ENCODE measurements at regions not wholly inside any gene's neighbourhood (a gene's known extent, or its start where the extent isn't known, plus 50 kb on each side); places are given as distances from the start of the nearest gene placed in this dataset.
"Not testable (repeated sequence)": the region's sequence is repeated elsewhere in the genome, so short reads cannot be mapped to it uniquely, and the experiment has no call there.

GRCh38 chr6:167476844-167477595, 152.1 kb downstream of the TTLL2 start:
- H3K9me3 ChIP-seq, result no peaks in the 10 kb centered on the region
- no peaks in the 10 kb centered on the region for H3K36me3 ChIP-seq
- intact Hi-C loops (cut with DNase I; ENCODE audit: low total_unique reads), result no loop called here
- peaks cover 0 to 12% (median 5%) of the 10 kb centered on the region in 4 donors for H3K4me1 ChIP-seq
- peaks cover 0 to 2% of the 10 kb centered on the region in 2 donors for H3K27me3 ChIP-seq
- no peak for TF ChIP-seq CTCF (IDR thresholded peaks at IDR 0.05)
- no peak for DNase-seq
- H3K4me3 ChIP-seq, result no peak overlapping the region
- H3K27ac ChIP-seq, result no peak overlapping the region

- H3K9me3 ChIP-seq, result no peaks in the 10 kb centered on the region
- no peak for TF ChIP-seq CTCF (IDR thresholded peaks at IDR 0.05)
- peaks cover 0 to 12% (median 4%) of the 10 kb centered on the region in 4 donors for H3K4me1 ChIP-seq
- intact Hi-C loops (cut with DNase I; ENCODE audit: low total_unique reads), result no loop called here
- DNase-seq, result no peak
- no peak overlapping the region for H3K27ac ChIP-seq
- H3K4me3 ChIP-seq, result no peak overlapping the region
- H3K27me3 ChIP-seq, result peaks cover 0 to 5% of the 10 kb centered on the region in 2 donors
- no peaks in the 10 kb centered on the region for H3K36me3 ChIP-seq
These were observed 152.8 kb downstream of the TTLL2 start for GRCh38 chr6:167477688-167478087.

- Histone ChIP-seq H3K4me3 (no peak overlapping the region), H3K4me1 (no peaks in the 10 kb centered on the region), H3K27me3 (peaks cover 0 to 5% of the 10 kb centered on the region in 2 donors), H3K27ac (no peak overlapping the region), H3K36me3 (no peaks in the 10 kb centered on the region), H3K9me3 (no peaks in the 10 kb centered on the region)
- no peak for TF ChIP-seq CTCF (IDR thresholded peaks at IDR 0.05)
- no peak for DNase-seq
- intact Hi-C loops (cut with DNase I; ENCODE audit: low total_unique reads), result no loop called here
These were observed 154.4 kb downstream of the TTLL2 start for GRCh38 chr6:167479301-167479700.

- H3K9me3 ChIP-seq, result no peaks in the 10 kb centered on the region
- intact Hi-C loops (cut with DNase I; ENCODE audit: low total_unique reads), result loop anchor here (5.0 kb wide), 1 partner anchor 192 kb away; no protein-coding TSS in a partner anchor
- no peak overlapping the region for H3K27ac ChIP-seq
- peaks cover 0 to 5% of the 10 kb centered on the region in 2 donors for H3K27me3 ChIP-seq
- no peak for DNase-seq
- TF ChIP-seq CTCF (IDR thresholded peaks at IDR 0.05), result no peak
- no peaks in the 10 kb centered on the region for H3K4me1 ChIP-seq
- H3K4me3 ChIP-seq, result no peak overlapping the region
- no peaks in the 10 kb centered on the region for H3K36me3 ChIP-seq
These were observed 155.2 kb downstream of the TTLL2 start for GRCh38 chr6:167479901-167480648.

- DNase-seq, result no peak
- Histone ChIP-seq H3K4me1 (no peaks in the 10 kb centered on the region), H3K36me3 (no peaks in the 10 kb centered on the region), H3K4me3 (no peak overlapping the region), H3K27me3 (peaks cover 0 to 5% of the 10 kb centered on the region in 2 donors), H3K9me3 (no peaks in the 10 kb centered on the region), H3K27ac (no peak overlapping the region)
- intact Hi-C loops (cut with DNase I; ENCODE audit: low total_unique reads), result loop anchor here (5.0 kb wide), 1 partner anchor 191 kb away; no protein-coding TSS in a partner anchor
- no peak for TF ChIP-seq CTCF (IDR thresholded peaks at IDR 0.05)
These were observed 156.5 kb downstream of the TTLL2 start for GRCh38 chr6:167481307-167481926.

- H3K36me3 ChIP-seq, H3K4me3 ChIP-seq, H3K27ac ChIP-seq, H3K4me1 ChIP-seq, H3K9me3 ChIP-seq, DNase-seq, H3K27me3 ChIP-seq: not testable (repeated sequence)
- intact Hi-C loops (cut with DNase I; ENCODE audit: low total_unique reads), result loop anchor here (5.0 kb wide), 1 partner anchor 190 kb away; no protein-coding TSS in a partner anchor
These were observed 157.9 kb downstream of the TTLL2 start for GRCh38 chr6:167482801-167483200.
